SH-SY5Y (cell line): ENCODE measurements at regions not wholly inside any gene's neighbourhood (a gene's known extent, or its start where the extent isn't known, plus 50 kb on each side); places are given as distances from the start of the nearest gene placed in this dataset.

Source experiments
- GATA2 ChIP-seq: IDR thresholded peaks from 2 replicates; pipeline ENCODE4 v1.6.1; 2011; ENCODE audit warnings: mild to moderate bottlenecking, low read depth, low read length
- GATA3 ChIP-seq: IDR thresholded peaks from 2 replicates; pipeline ENCODE4 v1.6.1; 2011; ENCODE audit warnings: low read depth, mild to moderate bottlenecking, low read length, moderate library complexity

- TF ChIP-seq GATA2 = no peak
- no peak for TF ChIP-seq GATA3
These were observed 280.0 kb downstream of the HINT1 start for GRCh38 chr5:130885027-130885426.
